Gastroesophageal sphincter (tissue), 3 donors: ENCODE measurements at regions not wholly inside any gene's neighbourhood (a gene's known extent, or its start where the extent isn't known, plus 50 kb on each side); places are given as distances from the start of the nearest gene placed in this dataset.
"Not testable (repeated sequence)": the region's sequence is repeated elsewhere in the genome, so short reads cannot be mapped to it uniquely, and the experiment has no call there.

Experiments
- EP300 ChIP-seq: sonication (generic); formaldehyde crosslinking; IDR thresholded peaks from one replicate; pipeline ENCODE4 v1.6.1; 2017; ENCODE audit warnings: antibody characterized with exemption, mild to moderate bottlenecking
- POLR2A ChIP-seq, 2 donors: fragments of 450-650 bp; IDR thresholded peaks; one replicate each; pipeline ENCODE4 v1.6.1; 2017; ENCODE audit warnings: antibody characterized with exemption in 2 of 2, mild to moderate bottlenecking in 2 of 2, moderate library complexity in 1 of 2
- TF ChIP-seq, protein P1 (sequence below), 4 experiments: fragments of 200-600 bp in 2 of 4; fragments of 450-650 bp in 2 of 4; sonication (generic) in 1 of 4; IDR thresholded peaks; one replicate each; pipeline ENCODE4 v1.5.1; 2017 to 2019; ENCODE audit warnings: antibody characterized with exemption in 4 of 4, mild to moderate bottlenecking in 2 of 4, moderate library complexity in 2 of 4

- TF ChIP-seq EP300; POLR2A (IDR thresholded peaks at IDR 0.05): not testable (repeated sequence)
- TF ChIP-seq, protein P1, sequence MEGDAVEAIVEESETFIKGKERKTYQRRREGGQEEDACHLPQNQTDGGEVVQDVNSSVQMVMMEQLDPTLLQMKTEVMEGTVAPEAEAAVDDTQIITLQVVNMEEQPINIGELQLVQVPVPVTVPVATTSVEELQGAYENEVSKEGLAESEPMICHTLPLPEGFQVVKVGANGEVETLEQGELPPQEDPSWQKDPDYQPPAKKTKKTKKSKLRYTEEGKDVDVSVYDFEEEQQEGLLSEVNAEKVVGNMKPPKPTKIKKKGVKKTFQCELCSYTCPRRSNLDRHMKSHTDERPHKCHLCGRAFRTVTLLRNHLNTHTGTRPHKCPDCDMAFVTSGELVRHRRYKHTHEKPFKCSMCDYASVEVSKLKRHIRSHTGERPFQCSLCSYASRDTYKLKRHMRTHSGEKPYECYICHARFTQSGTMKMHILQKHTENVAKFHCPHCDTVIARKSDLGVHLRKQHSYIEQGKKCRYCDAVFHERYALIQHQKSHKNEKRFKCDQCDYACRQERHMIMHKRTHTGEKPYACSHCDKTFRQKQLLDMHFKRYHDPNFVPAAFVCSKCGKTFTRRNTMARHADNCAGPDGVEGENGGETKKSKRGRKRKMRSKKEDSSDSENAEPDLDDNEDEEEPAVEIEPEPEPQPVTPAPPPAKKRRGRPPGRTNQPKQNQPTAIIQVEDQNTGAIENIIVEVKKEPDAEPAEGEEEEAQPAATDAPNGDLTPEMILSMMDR (IDR thresholded peaks at IDR 0.05) = not testable (repeated sequence)
These were observed 801.4 kb downstream of the TMEM121 start for GRCh38 chr14:106327702-106328353.
